GM18502 (cell line): ENCODE measurements at regions not wholly inside any gene's neighbourhood (a gene's known extent, or its start where the extent isn't known, plus 50 kb on each side); places are given as distances from the start of the nearest gene placed in this dataset.
"Not testable (repeated sequence)": the region's sequence is repeated elsewhere in the genome, so short reads cannot be mapped to it uniquely, and the experiment has no call there.

ENCODE experiments used
- ATAC-seq: cut with Tn5 transposase; IDR thresholded peaks from one replicate; pipeline ENCODE4 v1.9.1; 2021; ENCODE audit warnings: mild to moderate bottlenecking; ENCODE audit not compliant: unreplicated experiment, poor library complexity

DNA sequence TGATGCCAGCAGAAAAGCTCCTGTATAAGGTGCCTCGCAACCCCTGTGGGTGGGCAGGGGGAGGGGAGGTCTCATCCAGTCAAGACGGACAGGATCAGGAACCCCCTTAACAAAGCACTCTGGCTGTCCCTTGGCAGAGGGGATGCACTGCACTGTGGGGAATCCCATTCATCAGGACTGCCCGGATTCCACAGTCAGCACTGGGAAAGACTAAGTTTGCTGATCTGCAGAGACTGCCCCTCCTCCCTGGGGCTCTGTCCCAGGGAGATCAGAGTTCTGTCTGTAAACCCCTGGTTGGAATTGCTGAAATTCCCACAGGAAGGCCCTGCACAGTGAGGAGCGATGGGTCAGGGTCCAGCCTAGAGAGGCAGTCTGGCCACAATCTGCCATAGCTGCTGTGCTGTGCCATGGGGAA is 149.5 kb upstream of the RBBP8 start:
- no peak for ATAC-seq

DNA sequence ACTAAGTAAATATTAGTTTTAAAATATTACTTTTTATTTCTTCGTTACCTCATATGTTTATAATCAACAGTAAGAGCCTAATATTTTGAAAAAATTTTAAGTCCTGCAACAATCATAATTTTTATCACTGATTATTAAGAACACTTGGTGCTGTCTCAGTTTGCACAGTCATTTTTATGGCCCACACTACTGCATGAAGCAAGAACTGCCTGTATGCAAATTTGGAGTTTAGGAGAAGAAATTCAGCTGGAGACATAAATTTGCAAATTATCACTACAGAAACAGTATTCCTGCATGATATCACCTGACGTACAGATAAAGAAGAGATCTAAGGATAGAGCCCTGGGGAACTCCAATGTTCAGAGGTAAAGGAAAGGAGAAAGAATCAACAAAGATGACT is 144.1 kb upstream of the RBBP8 start:
- ATAC-seq = no peak

DNA sequence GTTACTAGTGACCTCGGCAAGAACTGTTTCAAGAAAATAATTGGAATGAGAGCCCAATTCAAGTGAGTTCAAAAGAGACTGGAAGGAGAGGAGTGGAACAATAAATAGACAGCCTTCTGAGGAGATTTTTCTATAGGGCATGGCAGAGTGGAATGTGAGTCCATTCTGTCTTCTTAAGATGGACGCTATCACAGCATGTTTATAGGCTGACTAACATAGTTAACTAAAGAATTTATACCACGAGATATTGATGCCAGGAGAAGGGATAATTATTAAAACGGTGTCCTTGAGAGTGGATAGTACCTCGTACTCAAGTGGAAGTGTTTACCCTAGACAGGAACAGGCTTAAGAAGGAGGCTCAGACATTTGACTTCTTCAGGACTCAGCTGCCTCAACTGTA is 143.5 kb upstream of the RBBP8 start:
- ATAC-seq = no peak

DNA sequence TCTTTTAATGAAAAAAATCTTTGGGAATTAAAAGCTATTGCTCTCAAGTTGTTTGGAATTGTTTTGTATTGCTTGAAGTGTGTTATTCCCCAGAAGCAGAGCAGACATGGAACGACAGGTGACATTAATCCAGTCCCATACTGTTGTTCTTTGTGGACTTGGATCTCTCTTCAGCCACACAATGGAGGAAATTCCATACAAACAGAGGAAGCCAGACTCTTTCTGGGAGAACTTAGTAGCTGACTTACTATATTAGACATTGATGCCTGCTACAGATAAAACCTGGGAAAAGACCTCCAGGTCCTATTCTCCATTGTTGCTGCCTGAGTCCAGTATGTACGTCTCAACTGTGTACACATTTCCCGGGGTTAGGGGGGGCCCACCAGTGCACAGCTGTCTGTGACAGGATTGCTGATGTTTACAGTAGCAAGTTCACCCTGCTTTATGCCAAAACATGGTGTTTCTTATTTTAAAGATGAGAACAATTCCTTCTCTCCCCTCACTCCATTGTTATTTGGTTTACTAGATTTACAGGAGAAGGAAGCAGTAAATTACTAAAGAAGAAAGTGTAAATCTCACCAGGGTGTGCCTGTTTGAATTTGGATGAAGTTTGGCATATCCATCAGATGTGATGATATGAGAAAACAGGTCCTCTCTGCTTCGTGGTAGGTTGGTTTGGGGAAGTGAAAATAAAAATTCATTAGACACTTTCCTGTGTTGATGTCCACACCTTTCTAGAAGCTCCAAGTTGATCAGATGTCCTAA is 142.4 kb upstream of the RBBP8 start:
- ATAC-seq = no peak

DNA sequence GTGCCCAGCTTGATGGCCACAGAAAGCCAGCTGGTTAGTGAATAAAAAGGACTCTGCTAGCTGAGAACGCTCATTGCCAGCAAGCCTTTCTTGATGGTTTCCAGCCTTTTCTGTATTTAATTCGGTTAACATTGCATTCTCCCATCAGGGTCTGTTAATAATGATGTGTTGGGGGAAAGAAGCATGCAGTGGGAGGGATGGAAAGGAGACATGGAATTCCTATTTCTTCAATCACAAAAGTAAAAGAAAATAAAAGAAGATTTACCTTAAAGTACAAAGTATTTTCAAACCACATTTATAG is 141.9 kb upstream of the RBBP8 start:
- ATAC-seq = no peak

DNA sequence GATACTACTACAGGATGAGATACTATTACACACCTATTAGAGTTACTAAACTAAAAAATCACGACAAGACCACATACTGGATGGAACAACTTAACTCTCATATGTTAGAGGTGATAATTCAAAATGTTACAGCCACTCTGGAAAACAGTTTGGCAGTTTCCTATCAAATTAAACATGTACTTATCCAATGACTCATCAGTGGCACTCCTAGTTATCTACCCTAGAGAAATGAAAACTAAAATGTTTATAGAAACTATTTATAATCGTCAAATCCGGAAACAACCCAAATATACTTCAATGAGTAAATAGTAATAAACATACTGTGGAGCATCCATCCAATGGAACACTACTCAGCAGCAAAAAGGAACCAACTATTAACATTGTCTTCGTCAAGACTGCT is 137.0 kb upstream of the RBBP8 start:
- ATAC-seq = no peak

DNA sequence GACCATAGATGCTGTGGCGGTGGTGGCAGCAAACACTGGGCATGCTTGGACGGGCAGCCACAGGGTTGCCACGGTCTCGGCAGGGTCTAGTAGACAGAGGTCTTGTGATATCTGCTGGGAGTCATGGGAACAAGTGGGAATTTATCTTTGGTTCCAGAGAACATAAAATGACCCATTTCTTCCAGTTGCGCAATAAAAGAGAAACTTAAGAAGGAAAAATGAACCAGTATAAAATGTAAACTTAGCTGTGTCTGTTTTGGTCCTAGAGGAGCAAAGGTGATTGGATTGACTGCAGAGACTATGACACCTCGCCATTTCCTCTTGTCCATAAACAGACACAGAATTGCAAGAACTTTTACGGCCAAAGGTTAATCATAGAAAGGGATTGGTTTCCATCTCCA is 132.6 kb upstream of the RBBP8 start:
- ATAC-seq = no peak

DNA sequence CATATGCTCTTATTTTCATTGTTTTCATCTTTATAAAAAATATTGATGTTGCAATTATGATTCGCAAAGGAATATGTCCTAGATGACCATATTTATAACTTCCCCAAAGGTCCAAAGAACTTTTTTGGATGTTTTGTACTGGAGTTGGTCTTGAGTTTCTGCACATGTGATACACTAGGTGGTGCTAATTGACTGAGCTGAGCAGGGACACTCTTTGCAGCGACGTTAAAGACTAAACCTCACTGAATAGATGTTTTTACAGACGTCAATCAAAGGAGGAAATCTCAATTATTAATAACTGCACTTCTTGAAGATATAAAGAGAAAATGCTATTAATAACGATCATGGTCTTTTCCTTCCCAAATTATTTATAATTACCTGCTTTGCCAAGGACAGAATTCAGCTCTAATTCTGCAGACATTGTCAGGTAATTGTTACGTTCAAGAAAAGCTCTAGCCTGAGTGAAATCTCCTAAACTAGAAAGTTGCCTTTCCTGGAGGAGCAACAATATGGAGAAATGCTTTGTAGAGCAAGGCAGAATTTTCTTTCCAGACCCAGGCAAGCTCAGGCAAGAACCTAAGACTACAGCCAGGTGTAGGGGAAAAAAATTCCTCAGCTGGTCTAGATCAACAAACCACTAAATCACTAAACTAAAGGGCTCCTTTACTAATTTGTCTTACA is 119.3 kb upstream of the RBBP8 start:
- peak; percentile 52 for ATAC-seq

DNA sequence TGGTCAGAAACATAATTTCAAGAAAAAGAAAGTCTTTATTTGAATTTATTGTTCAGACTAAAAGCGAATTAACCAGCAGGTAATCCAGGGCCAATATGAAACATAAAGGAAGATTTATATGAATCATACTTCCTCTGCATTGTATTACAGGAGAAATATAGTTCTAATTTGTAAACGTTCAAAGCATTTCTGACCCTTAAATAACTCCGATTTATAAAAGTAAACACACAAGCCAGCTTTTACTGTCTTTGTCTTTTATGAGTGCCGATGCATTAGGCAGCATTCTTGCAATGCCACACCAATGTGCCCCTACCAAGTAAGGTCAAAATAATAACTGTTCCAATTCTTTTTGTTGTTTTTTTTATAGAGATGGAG is 118.8 kb upstream of the RBBP8 start:
- ATAC-seq = no peak

DNA sequence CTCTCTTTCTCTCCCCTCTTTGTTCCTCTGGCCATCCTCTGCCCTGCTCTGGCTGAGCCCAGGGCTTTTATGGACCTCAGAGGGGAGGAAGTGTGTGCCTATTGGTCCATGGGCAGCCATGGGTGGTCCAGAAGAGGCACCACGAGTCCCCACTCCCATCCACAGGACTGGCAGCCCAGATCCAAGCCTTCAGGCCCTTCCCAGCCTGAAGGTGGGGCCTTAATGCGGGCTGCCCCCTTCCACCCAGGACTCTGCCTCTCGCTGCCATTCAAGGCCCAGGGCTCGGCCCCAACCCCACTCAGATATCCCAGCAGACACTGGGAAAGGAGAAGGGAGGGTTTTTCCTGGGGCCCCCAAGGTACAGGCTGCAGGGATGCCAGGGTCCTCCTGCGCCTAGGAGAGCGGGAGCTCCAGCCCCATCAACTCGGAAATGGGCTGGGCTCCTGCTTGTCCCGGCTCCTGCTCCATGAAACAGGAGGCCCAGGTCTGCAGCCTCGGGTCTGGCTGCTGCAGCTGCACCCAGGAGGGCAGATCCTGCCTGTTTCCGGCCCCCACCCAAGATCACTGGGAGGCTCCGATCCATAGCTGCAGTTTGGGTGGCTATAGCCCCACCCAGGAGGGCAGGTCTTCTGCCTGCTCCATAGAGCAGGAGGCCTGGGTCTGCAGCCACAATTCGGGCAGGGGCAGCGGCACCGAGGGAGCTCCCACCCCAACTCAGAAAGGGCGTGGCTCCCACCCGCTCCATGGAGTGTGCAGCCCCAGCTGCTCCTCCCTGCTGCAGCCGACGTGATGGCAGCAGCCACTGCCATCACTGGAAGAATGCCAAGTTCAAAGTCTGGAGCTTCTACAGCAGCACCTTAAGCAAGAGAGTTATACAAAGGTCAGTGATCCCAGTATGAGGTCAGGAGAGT is 116.6 kb upstream of the RBBP8 start:
- no peak for ATAC-seq

DNA sequence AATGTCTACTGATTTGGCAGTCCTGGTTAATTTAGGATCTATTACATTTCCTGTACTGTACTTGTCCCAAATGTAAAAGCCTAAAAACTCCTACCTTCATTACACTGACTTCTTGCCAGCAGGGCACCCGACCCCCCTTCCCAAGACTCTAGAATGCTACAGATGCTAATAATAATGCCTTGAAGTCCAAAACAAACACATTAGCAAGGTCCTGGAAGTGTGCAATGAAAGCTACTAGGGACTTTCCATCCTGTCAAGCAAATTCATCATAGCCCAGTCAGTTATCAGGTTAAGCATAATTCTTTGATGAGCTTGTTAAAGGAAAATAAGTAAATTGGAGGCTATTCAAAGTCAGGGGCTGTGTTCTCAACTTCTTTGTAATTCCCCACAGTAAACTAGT is 115.3 kb upstream of the RBBP8 start:
- ATAC-seq = no peak

DNA sequence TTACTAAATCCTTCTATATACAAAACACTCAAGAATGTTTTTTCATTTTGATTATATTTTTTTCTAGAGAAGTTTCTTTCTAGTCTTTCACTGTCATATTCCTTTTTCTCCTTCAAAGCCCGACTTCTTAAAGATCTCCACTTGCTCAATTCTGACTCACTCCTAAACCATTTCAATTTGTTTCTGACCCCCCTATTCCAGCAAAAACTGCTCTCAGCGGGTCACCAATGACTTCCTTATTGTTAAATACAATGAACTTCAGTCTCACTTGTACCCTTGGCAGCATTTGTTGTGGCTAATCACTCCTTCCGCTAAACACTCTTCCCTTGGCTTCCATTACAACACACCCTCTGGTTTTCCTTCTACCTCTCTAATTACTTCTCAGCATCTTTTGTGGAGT is 111.1 kb upstream of the RBBP8 start:
- no peak for ATAC-seq

DNA sequence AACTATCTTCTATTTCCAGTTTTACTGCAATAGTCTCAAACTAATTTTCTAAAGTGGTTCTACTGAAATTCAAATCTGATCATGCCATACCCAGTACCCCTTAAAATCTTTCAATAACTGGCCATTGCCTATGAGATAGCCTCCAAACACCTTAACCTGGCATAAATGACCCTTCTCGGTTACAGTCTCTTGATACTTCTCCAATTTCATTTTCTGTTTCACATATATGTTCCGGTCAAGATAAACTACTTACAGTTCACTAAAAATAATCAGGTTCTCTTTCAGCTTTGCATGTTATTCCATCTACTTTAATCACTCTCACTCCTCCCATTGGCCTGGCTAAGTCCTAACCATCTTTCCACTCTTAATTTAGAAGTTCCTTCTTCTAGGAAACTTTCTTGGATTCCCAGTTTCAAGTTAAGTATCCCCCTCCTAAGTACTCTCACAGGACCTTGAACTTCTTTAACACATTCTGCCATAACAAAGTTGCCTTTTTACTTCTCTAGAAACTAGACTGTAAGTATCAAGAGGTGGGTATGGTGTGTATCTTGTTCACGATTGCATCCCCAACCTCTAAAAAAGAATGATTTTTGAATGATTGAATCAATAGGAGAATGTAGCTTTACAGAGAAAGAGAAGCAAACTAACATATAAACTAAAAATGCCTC is 110.2 kb upstream of the RBBP8 start:
- ATAC-seq = peak; percentile 88

DNA sequence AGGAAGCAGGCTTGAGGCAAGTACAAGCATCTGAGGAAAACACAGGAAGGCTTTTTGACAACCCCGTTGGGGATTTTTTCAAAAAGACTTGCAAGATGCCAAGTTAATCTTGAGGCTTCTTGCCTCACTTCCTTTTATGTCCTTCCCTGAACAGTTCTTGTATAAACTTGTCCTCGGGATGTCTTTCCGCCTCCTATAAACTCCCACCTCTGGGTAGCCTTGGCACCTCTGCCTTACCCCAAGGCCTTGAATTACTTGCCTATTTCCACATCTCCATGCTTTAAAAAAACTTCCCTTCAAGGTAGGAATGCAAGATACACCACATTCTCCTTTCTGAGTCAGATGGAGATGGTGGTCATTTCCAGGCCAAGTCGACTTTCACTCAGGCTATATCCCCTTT is 106.4 kb upstream of the RBBP8 start:
- ATAC-seq = no peak

DNA sequence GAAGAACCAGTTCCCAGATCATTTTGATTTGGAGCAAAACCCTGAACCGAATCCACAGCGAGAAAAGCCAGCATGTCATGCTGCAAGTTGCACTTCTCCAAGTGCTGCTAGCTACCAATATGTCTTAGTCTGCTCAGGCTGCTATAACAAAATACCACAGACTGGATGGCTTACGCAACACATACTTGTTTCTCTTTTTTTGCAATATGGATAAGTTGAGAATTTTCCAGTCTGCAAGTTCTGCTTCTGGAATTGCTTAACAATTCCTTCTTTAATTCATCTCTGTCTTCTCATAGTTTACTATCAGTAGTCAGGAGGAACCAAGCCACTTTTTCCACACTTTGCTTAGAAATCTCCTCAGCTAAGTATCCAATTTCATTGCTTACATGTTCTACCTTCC is 105.9 kb upstream of the RBBP8 start:
- ATAC-seq = no peak

DNA sequence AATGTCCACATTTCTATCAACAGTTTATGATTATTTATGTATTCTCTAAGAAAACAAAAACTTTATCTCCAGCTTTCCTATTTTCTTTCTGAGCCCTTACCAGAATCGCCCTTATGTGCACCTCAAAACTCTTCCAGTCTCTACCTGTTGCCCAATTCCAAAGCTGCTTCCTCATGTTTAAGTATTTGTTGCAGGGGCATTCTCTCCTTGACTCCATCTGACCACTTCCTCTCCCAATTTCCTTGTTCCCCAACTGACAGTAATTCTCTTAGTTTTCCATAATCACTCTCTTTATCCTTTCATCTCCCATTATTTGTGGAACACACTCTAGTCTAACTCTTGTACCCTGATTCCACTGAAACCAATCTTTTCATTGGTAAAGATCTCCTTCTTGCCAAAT is 105.4 kb upstream of the RBBP8 start:
- no peak for ATAC-seq

DNA sequence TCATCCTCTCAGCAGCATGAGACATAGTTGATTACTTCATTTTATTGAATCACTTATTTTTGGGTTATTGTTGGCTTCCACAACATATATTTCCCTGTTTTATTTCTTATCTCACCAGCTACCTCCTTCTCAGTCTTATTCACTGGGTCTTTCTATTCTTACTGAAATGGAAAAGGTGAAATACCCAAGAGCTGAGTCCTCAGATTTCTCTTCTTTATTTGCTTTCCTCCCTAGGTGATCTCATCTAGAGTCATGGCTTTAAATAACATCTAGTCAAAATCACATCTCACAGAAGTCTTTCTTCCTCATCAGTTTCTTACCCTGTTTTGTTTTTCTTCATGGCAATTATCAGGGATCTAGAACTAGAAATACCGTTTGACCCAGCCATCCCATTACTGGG is 105.0 kb upstream of the RBBP8 start:
- ATAC-seq = no peak

DNA sequence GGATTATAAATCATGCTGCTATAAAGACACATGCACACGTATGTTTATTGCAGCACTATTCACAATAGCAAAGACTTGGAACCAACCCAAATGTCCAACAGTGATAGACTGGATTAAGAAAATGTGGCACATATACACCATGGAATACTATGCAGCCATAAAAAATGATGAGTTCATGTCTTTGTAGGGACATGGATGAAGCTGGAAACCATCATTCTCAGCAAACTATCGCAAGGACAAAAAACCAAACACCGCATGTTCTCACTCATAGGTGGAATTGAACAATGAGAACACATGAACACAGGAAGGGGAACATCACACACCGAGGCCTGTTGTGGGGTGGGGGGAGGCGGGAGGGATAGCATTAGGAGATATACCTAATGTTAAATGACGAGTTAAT is 104.5 kb upstream of the RBBP8 start:
- ATAC-seq = not testable (repeated sequence)

DNA sequence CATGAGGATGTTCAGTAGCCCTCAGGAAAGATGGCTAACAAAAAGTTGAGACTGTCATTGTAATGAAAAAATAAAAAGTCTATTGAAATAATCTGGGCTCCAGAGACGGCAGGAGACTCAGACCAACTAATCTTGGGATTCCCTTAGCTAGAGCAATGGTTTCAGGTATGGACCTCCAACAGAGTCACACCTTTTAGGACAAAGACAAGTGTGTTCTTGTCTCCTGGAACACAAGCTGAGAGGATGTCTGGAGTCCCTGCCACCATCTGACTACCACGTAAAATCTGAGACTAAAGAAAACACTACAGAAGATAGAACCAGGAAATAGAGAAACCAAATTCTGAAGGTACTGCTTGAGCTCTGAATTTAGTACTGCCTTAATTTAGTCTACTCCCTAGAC is 103.3 kb upstream of the RBBP8 start:
- ATAC-seq = no peak

DNA sequence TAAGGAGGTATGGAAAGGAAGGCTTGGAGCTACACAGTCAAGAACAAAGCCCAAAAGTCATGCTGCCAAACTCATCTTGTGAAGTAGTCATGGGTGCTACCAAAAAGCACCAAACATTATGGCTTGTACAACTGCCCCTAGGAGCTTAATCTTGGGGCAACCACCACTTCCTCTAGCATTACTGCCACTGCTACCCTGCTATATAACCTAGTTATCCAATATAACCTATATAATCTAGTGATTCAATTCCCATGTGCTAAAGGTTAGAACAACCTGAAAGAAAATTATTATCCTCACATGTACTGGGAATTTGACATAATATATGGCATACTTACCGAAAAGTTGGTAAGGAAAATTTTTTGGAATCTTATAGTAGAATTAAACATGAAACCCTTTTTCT is 102.6 kb upstream of the RBBP8 start:
- ATAC-seq = no peak

DNA sequence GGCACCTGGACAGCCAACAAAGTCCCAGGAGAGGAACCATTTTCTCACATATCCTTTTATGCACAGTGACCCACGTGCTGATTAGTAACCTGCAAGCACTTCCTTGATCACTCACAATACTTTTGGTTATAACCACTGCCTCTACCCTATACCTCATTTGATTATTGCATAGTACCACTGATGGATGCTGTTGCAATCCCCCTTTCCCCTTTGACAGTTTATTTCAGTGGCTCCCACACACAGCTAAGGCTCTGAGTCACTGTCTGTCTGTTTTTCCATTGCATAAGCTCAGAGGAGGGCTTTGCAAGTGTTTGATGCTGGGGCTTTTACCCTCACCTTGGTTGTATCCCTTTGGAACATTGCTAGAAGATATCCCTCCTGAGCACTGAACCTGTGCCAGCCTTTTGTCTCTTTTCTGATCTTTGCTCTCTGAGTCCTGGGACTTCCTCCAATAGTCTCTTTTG is 101.7 kb upstream of the RBBP8 start:
- ATAC-seq = no peak
